Myocyte (in vitro differentiated cells): ENCODE measurements at regions not wholly inside any gene's neighbourhood (a gene's known extent, or its start where the extent isn't known, plus 50 kb on each side); places are given as distances from the start of the nearest gene placed in this dataset.

Experiments used
- DNase-seq: peaks from one replicate; pipeline ENCODE4 v3.0.0-alpha.2; 2012; ENCODE audit warnings: low read depth

DNA sequence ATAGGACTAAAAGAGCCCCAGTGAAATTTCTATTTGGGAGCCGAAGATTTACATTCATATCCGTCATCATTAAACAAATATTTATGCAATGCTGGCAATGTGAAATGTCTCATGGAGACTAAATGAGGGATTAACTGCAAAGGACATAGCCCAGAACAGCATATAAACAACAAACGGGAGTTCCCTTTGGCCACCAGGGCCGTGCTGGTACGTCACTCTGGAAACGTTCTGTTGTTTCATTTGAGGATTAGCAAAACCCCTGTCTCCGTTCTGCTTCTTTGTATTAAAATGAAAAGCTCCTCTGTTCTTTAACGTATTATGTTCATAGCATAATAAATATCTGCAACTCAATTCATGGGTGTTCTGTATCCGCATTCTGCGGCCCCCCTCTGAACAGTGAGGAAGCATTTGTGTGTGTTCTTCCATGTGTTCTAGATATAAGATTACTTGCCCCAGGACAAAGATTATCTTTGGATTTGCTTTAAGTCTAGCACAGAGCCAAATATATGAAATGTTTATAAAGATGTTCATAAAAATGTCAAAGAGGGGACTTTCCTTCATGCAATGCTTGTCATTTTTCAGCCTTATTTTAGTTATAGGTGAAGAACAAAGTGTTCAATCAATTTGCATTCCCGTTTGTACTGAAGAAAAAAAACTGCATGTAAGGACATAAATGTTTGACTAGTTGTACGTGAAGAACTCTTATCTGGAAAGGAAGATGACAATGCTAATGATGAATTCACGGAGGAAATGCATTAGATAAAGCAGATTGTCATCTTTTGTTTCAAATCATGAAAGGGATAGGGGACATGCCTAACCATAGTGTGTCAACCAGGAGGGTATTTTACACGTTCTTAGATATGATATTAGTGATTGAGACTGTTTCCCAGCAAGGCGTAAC, 90.0 kb upstream of the TNFAIP3 start:
- no peak for DNase-seq

DNA sequence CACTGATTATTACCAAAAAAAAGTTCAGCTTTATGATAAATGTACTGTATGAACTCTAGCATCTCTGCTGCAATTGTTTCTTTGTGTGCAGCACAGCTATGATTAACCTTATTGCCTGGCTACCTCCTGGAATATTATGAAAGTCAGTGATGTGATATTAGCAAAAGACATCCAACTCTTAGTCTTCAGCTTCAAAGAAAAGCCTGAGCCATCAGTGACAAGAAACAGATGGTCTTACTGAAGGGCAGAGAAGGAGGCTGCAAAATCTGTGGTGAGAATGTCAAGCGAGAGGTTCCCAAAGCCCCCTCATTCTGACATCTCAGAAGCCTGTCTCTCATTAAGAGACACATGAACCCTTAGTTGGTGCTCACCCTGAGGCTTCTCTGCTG, 89.4 kb upstream of the TNFAIP3 start:
- no peak for DNase-seq

DNA sequence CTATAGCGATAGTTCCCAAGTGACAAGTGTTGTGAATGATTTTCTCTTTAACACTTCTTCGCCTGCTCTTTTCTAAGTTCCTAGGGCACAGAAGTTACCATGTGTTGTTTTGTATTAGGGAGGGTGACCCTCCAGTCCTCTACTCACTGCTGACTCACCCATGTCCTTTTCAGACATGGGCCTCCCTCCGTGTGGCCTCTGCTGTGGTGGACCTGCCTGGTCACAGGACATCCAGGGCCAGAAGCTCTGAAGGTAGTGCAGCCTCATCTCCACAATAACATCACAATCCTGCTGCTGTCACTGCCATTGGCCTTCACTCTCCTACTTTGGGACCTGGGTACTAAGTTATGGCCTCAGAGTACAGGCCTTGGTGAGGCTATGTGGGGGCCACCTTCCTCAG, 87.1 kb upstream of the TNFAIP3 start:
- no peak for DNase-seq

DNA sequence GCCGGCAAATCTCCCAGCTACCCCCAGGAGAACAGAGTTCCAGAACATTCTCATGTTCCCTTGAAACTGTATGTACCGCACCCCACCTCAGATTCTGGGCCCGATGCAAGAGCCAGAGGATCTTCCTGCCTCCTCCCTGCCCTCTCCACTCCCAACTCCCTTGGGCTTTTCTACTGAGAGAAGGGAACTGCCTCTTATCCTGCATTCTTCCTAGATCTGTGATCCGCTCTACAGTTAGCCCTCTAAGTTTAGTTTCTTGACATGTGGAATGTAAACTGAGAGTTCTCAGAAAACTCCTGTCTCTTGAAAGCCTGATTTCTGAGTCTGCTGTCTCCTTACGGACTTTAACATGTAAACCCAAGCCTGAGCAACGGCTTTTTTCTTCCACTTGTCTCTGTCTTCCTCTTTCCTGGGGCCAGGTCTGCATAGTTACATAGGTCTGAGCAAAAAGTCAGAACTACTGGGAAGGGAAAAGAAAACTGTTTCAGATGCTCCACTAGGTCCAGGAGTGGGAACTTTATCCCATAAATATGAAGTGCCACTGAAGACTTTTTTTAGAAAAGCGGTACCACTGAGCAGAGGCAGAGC, 86.5 kb upstream of the TNFAIP3 start:
- no peak for DNase-seq

DNA sequence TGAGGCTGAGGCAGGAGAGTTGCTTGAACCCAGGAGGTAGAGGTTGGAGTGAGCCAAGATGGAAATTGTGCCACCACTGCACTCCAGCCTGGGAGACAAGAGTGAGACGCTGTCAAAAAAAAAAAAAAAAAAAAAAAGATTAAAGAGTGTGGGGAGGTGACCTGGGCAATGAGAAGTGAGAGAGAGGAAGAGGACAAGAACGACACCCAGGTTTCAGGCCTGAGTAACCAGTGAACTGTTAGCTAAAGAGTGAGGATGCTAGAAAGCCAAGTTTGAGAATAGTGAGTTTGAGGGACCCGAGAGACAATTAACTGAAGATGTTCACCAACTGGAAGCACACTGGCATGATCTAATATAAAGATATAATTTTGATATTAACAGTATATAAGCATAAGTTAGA, 85.4 kb upstream of the TNFAIP3 start:
- no peak for DNase-seq

DNA sequence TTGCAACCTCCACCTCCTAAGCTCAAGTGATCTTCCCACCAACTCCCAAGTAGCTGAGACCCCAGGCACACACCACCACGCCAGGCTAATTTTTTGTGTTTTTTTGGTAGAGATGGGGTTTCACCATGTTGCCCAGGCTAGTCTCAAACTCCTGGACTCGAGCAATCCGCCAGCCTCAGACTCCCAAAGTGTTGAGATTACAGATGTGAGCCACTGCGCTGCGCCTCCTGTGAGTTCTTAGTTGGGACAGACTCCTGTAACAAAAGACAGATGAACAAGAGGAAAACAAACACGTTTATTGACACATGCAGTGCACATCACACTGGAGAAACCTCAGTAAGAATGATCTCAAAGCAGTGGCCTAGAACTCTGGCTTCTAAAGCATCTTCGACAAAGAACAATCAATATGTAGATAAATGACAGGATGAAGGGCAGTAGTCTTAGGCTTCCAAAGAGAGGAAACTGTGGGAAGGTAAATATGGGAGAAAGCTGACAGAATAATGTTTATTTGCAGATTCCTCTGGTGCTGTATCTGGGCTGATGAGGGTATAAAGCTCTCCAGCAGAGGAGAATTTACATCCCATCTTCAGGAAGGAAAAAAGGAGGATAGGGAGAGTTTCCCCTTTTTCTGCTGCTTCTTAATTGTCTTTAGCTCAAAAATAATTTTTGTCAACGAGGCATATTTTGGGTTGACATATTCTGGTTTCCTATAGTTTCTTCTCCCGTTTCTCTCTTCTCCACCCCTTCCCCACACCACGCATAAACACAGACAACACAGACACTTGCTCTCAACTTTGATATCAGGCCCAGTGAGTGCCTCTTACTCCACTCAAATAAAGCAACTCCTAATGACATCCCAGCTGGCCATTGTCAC, 84.7 kb upstream of the TNFAIP3 start:
- no peak for DNase-seq

DNA sequence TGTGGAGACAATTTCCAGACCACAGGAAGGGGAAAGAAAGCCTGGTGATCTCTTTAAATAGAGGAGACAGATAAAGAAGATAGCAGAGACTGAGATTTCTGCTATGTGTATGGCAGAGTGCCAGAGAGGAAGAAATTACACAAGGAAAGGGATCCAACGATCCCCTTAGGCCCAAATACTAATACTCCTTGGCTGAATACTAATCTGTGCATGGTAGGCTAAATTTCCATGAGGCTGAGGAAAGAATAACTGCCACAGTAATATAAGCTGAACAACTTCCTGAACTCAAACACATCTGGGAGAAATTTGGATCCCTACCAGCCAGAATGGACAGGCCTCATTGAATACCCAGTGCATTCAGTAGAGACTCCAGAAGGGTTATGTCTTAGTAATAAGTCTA, 83.3 kb upstream of the TNFAIP3 start:
- DNase-seq: no peak

DNA sequence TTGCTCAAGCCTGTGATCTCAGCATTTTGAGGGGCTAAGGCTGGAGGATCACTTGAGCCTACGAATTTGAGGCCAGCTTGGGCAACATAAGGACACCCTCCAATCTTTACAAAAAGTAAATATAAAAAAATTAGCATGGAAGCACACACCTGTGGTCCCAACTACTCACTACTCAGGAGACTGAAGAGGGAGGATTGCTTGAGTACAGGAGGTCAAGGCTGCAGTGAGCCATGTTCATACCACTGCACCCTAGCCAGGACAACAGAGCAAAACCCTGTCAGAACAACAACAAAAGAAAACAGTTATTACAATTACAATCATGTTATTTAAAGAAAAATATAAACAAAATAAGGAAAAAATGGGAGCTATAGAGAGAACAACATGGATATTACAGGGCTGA, 82.5 kb upstream of the TNFAIP3 start:
- DNase-seq: no peak

DNA sequence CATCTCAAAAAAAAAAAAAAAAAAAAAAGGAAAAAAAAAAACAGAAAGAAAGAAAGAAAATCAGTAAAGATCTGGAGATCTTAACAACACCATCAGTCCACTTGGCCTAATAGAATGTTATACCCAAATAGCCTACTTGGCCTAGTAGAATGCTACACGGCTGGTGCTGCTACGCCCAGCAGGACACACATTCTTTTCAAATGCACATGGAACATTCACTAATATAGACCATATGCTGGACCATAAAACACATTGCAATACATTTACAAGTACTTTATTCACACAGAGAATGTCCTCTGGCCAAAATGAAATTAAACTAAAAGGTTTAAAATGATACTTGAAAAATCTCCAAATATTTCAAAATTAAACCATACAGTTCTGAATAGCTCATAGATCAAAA, 80.0 kb upstream of the TNFAIP3 start:
- no peak for DNase-seq

DNA sequence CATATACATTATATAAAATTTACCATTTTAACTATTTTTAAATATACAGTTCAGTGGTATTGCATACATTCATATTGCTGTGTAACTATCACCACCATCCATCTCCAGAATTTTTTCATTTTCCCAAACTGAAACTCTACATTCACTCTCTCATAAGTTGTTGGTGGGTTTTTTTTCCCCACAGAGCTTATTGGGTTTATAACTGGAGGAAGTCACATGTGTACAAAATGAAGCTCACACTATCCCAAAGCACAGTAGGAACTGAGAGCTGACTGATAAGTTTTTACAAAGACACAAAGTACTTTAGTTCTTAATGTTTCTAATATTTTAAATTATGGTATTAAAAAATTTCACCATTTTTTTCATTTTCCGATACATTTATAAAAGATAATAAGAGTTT, 78.8 kb upstream of the TNFAIP3 start:
- no peak for DNase-seq

DNA sequence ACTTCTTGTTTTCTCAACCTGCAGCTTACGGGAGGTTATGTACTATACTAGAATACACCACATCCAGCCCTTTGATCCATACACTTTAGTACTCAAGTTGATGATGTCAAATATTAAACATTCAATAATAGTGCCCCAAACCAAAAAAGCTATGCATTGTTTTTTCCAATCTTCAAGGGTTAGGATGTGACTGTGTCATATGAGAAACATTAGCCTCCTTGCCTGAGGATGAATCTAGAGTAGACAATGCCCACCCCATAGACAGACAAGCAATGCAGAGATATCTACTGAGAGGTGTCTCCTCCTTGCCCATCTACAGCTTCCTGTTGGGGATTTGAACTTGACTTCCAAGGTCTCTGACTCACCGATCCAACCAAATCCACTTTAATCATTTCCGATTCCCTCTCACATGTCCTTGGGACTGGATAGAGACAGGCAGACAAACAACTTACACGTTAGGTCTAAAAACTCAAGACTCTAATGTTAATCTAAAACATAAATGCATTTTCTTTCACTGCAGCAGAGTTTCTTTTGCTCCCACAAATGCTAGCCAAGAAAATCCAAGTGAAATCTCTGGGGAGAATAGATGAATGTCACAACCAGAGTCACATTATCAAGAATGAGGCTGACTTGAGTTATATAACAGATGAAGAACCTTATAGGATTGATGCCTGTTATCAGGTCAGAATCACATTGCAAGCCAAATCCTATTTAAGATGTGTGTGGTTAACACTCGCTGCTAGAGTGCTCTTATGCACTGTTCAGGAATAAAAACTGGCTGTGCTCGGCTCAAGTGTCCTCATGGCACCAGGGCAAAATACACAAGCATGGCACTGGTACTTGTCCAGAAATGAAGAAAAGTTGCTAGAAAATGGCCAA, 75.5 kb upstream of the TNFAIP3 start:
- no peak for DNase-seq

DNA sequence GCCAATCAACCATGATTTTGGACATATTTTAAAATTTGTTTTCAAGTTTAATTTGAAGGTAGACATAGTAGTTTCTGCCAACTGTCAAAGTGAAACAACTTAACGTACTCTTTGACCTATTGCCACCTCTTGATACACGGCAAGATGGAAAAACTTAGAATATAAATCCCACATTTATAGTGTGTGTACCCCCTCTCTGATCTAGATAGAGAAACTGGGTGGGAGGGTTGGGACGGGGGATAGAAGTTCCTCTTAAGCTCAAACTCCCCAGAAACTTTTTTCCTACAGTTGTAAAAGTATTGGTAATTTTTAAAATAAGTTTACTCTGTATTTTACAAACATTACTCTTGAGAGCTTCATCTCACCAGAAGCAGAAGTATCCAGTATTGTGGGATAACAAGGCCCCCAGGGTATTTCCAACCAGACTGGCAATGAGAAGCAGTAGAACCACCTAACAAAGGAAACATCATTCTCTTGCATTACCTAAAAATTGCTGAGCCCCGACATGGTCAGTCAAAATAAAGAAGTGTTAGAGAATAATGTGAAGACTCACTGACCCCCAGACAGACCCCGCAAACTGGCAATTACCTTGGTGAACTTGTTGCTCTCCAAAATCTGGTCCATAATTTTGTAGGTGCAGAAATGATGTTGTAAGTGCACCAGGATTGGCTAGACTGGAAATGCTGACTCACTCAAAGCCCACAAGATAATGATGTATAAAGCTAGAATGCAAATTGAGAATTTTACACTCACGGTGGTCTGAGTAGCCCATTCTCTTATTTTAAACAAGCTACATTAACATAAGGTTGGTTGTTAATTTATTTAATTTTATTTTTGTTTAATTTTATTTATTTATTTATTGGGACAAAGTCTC, 74.7 kb upstream of the TNFAIP3 start:
- DNase-seq: no peak

DNA sequence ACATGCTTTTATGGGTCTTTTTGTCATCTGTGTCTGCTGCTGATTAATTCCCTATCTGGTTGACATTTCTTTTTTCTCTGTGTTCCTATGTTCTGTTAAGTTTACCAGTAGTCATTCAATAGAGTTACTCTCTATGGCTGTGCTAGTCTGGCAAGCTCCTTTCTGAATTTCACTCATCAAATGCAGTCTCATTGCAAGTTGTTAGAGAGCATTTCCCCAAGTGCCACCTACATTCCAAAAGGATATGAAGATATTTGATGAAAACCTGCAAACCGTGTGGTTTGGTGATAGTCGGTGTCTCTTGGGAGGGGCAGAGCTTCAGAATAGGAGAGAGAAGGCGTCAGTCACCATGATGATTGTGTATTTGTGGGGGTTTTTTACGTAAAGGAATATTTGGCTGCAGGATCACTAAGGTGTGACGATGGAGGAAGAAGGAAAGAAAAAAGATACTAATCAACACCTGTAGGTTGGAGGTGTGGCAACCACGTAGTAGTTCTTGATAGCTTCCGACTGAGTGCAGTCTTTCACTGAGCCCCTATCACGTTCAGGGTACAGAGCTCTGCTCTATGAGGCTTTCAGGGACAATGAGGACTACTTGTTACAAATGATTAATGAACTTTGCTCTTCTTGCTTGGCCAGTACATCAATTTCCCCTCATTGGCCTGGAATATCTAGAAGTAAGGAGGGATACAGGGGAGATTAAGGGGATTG, 73.1 kb upstream of the TNFAIP3 start:
- DNase-seq: no peak

DNA sequence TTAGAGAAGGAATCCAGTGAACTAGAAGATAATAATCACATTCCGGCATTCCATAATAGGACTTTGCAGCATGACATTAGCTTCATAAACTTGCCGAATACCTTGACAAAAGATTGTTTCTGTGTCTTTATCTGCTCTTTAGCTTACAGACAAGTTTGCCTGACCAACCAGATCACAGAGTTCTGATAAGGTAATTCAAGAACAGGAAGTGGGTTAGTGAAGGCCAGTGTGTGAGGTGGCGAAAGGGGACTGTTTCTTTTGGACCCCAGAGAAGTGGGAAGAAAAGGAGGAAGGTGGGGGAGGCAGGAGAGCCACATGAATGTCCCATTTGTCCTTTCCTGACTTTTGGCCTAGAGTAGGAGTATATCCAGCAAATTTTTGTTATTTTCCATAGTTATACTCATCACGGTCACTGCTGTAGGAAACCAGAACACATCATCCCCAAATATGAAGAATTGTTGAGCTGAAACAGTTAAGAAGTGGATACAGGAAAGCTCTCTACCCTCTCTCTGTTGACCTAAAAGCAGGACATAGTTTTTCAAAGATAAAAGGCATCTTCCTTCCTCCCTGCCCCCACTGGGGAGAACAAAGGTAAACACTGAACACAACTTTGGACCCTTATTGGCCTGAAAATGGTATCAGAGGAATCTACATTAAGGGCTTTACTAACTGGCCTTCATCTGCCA, 72.4 kb upstream of the TNFAIP3 start:
- DNase-seq: no peak

DNA sequence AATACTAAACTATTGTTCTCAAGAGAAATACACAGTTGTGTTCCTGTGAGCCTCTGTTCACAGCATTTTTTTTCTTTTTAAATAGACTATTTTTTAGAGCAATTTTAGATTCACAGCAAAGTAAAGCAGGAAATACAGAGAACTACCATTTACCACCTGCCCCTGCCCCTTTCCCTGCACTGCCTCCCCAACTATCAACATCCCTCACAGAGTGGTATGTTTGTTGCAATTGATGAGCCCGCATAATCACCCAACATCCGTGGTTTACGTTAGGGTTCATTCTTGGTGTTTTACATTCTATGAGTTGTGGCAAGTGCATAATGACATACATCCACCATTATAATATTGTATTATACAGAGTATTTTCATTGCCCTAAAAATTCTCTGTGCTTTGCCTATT, 71.6 kb upstream of the TNFAIP3 start:
- DNase-seq: no peak

DNA sequence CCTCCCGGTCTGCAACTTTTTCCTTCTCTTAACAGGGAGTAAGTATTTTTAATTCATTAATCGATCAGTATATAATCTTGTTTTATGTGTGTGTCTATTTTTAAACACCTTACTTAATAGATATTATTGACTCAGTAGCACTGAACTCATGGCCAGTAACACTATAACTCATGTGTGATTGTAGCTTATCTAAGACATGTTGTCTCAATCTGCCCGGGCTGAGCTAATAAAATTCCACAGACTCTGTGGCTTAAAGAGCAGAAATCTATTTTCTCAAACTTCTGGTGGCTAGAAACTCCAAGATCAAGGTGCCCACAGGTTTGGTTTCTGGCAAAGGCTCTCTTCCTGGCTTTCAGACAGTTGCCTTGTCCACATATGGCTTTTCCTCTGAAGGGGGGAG, 68.8 kb upstream of the TNFAIP3 start:
- DNase-seq: no peak

DNA sequence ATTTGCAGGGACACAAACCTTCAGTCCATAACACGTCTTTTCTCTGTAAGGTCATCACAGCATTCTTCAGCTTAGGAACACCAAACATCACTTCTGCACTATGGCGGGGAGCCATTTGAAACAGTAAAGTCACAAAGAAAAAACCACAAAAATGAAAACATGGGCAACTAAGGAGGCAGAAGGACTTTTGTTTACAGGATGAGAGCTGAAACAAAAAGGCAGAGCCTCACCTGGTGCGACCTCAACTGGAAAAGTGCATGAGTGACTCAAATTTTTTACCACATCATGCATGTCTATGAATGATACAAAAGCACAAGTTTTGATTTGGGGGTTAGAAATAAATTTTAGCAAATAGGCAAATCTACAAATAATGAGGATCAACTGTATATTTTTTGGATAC, 68.2 kb upstream of the TNFAIP3 start:
- DNase-seq: no peak

DNA sequence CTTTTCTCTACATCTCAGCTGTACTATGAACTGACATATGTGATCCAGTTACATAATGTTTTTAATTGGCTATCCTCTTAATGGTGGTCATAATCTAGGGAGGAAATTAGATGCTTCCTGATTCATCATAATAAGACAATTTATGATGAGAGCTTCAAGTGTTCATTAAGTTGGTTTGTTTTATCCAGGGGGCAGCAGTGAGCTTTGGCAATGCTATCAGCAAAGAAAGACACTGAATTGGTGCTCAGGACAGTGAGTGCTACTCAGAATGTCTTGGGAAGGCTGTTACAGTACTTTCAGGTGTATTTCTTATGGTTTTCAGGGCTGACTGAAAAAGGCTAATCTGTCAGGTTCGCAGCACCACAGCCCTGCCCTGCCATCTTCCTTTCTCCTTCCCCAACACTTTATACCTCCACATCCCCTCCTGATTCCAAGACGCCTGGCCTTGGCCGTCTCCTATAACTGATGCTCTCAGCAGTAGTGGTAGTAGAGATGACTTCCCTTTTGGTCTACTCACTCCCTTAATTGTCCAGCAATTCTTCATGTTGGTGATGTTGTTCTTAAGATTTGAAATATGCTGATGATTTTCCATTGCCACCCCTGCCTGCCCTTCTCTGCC, 67.0 kb upstream of the TNFAIP3 start:
- peak; percentile 56 for DNase-seq
